ENCODE measurements at regions not wholly inside any gene's neighbourhood (a gene's known extent, or its start where the extent isn't known, plus 50 kb on each side); places are given as distances from the start of the nearest gene placed in this dataset.

- TF ChIP-seq CTCF (IDR thresholded peaks at IDR 0.05; ENCODE audit: low read depth, low read length, poor library complexity, severe bottlenecking) (no peak), EZH2phosphoT487 (IDR thresholded peaks at IDR 0.05; ENCODE audit: borderline replicate concordance, low read length) (no peak)
These were observed 978.2 kb downstream of the CDH9 start for GRCh38 chr5:26060212-26060611.

All from DOHH2 (cell line).